ENCODE measurements at regions not wholly inside any gene's neighbourhood (a gene's known extent, or its start where the extent isn't known, plus 50 kb on each side); places are given as distances from the start of the nearest gene placed in this dataset.

DNA sequence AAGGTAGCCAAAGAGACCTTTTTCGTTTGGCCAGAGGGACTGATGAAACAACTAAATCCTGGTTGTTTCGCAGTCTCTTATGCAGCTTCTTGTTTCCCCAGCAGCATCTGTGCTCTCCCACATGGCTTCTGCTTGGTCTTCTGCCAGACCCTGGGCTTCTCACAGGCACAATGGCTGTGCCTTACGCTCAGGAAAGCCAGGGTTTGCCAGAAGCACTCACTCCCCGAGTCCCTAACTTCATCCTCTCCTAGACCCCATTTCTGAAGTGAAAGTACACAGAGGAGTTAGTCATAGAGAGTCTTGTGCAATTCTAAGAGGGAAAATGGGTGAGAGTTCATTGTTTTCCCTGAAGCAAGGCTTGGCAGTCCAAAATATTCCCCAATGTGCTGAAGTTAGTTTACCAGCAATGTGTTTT, 121.7 kb downstream of the EVX1 start:
- DNase-seq: peak; percentile 42 to 81 (median 67)

DNA sequence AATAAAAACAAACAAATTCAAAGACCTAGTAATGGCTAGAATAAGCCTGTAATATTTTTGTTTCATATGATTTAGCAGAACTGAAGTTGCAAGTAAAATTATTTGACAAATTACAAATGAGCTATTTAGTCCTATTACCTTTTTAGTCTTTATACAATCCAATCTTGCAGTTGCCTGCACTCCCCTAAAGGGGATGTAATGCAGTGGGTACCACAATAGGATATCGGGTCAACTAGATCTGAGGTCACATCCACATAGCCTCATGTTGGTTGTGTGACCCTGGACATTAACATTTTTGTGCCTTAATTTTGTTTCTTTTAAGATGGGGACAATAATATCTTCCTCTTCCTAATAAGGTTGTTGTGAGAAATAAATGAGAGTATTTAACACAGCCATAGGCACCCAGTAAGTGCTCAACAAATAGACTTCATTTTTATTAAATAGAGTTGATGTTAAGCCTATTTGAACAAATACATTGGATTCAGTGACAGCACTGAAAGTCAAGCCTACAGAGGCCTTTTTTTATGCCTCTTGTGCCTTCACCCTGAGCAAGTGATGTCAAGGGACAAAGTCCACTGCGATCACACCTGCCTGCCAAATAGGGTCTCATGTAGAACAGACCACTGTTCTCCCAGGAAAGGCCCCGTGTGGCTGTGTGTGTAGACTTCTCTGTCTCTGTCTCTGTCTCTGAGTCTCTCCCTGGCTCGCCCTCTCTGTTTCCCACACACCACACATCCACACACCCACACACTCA, 124.8 kb downstream of the EVX1 start:
- no peak for DNase-seq

DNA sequence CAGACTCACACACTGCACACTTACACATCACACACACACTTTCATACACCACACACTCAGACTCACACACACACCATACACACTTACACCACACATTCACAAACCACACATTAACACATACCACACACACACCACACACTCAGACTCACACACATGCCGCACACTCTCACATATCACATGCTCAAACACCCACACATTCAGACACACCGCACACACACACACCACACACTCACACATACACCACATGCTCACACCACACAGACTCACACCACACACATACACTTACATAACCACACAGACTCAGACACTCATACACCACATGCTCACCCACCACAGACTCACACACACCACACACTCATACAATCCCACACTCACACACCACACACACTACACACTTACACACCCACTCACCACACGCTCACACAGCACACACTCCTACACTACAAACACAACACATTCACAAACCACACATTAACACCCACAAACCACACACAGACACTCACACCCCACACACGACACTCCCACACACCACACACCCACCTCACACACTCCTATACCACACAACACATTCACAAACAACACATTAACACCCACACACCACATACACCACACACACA, 125.4 kb downstream of the EVX1 start:
- DNase-seq: no peak

DNA sequence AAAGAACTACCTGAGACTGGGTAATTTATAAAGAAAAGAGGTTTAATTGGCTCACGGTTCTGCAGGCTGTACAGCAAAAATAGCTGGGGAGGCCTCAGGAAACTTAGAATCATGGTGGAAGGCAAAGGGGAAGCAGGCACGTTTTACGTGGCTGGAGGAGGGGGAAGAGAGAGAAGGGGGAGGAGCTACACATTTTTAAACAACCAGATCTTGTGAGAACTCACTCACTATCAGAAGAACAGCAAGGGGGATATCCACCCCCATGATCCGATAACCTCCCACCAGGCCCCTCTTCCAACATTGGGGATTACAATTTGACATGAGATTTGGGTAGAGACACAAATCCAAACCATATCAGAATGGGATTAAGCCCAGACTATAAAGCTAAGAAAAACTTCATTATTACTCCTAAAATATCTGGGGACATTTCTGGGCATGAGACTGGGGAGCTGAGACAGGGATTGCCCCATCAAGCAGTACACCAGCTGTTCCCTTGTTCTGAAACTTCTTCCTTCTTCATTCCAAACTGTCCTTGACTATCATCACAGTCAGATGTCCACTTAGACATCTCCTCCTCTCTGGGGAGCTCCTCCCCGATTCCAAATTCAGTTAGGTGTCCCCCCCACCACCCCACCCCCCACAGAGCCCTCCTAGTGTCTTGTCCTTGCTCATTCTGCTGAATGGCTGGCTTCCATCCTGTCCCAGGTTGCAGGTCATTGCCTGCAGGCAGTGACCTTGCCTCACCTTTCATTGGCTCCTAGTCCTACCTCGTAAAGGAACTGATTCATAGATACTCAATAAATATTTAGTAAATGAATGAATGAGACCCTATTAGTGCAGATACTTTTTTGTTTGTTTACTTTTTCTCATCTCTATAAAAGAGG, 132.6 kb downstream of the EVX1 start:
- no peak for DNase-seq

DNA sequence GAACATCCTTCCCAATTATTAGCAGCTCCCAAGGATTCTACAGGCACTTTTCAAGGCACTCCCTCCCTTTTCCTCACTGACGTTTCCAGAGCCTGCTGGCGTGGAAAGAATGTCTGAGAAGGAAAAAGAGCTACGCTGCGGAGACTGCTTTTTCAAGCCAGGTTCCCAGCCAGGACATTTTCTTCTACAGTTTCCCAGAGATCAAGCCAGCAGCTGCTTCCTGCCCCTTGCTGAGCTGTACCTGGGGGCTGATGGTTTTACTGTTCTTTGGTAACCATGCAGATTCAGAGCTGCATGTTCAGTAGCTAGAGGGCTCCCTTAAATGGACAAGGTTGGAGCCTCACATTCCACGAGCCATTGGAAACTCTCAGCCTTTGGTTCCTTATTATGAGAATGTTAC, 133.4 kb downstream of the EVX1 start:
- no peak for DNase-seq

DNA sequence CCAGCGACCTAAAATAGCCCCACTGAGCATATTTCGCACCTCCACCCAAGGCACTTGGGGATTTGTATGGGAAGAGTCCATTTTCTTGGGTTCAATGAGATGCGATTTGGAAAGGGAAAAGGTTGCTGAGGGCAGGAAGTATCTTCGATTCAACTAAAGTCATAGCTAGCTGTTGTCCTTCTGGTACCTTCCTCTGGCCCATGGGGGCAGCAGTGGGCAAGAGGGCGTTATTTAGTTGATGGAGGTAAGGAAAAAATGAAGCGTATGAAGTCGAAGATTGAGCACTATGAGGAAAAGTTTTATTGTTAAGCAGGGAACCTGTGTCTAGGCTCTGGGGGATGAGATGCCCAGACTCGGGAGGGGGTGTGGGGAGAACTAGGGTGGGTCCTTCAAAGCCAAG, 135.4 kb downstream of the EVX1 start:
- DNase-seq: no peak

DNA sequence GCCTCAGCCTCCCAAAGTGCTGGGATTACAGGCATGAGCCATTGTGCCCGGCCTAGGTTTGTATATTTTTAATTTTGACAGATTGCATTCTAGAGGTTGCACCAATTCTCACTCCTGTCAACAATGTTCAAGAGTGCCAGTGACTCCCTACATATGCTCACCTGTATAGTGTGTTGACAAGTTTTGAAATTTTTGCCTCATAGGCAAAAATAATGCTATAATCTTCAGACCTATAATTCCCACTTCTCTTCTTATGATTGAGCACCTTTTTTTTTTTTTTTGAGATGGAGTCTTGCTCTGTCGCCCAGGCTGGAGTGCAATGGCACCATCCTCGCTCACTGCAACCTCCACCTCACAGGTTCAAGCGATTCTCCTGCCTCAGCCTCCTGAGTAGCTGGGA, 139.7 kb downstream of the EVX1 start:
- no peak for DNase-seq

DNA sequence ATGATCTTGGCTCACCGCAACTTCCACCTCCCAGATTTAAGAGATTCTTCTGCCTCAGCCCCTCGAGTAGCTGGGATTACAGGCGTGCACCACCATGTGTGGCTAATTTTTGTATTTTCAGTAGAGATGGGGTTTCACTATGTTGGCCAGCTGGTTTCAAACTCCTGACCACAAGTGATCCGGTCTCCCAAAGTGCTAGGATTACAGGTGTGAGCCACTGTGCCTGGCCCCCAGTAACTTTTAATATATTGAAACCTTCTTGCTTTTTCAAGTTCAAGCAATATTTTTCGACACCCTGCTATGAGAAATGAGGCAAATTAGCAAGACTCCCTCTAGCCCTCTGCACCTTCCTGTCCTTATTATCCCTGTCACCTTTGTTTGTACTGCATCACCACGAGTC, 144.0 kb downstream of the EVX1 start:
- DNase-seq: no peak

DNA sequence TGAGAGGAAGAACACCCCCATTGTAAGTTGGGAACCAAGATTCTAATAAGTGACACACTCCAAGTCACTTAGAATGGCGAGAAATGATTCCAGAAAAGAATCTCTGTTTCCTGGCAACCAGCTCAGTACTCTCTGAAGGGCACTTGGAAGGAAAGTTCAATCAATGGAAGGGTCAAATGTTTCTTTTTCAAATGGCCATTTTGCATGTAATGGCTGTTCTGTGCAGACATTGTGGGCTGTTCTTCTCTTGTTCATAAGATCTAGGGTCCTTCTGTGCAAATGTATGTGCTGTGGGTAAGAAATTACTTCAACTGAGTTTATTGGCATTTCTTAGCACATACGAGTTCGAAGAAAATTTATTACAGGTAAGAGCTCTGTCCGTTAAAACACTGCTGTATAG, 145.3 kb downstream of the EVX1 start:
- DNase-seq: no peak

DNA sequence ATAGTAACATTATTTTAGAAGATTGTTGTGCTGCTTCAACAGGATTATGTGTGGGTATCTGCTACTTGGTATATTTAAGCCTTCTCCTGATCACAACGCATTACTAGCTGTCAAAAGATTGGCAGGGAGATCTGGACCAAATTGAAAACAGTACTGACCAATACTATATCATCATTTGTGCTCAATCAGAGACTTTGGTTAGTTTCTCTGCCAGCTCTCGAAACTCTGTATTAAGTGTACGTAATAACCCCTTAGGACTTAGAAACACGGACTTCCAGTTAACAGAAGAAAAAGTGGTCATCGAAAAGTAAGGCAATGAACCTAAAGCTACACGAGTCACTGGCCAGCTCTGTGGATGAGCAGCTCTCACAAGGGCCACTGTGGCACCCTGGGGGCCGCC, 146.0 kb downstream of the EVX1 start:
- no peak for DNase-seq

DNA sequence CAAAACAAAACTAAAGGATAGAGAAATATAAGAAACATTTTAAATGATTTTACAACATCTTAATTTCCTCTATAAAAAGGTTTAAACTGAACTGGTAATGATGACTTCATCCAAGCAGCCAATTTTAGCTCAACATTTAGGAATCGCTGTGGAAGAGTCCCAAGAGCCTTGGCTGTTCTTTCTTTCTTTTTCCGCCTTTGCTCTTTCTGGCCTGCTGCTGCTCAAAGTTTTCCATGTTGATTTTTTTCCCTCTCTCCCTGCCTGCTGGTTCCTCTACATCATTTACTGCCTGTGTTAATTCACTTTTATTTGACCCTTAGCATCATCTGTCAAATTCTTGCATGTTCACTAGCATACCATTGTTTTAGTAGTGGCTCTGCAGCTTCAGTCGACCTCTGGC, 146.9 kb downstream of the EVX1 start:
- no peak for DNase-seq

DNA sequence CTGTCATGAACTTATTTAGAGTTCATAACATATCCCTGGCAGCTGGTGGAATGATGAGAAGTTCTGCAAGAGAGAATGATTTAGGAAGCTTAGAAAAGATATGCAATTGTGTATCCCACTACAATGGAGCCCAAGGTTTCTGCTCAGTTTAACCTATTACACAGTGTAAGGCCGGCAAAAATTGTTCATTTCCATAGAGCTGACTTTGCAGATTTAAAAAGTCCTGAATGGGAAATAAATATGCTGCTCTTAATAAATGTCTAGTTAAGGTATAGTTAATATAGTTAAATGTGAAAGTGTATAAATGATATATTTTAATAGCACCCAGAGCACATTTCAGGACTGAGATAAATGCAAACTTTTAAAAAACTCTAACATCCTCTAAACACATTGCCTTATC, 149.9 kb downstream of the EVX1 start:
- DNase-seq: no peak

DNA sequence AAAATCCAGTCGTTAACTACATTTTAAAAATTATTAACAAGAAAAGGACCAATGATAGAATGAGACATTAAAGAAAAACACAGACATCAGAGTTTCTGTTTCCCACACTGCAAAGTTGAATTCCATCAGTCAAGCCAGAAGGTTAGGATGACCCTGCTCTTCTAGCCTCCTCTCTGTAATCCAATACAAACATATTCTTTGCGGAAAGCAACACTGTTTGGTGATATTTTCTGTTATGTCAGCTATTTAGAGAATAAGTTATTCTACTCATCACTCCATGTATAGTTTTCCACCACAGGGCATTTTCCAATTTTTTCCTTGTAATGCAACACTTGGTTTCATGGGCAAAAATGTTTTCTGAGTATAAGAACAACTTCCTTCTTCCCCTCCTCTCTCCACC, 152.3 kb downstream of the EVX1 start:
- DNase-seq: no peak

DNA sequence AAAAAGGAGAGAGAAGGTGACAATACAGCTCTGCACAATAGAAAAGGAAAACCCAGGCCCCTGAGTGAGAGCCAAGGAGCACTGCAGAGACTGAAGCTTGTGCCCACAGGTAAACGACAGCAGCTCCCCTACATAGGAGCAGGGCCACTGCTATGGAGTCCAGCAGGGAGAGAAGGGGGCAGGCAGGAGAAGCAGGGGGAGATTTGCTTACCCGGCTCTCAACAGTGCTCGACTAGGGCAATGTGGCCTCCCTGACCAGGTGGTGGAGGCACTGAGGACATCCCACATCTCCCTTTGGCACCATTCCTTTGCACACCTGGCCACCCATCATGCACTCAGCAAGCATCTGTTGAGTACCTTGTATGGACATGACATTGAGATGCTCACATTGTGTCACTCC, 153.0 kb downstream of the EVX1 start:
- DNase-seq: no peak

DNA sequence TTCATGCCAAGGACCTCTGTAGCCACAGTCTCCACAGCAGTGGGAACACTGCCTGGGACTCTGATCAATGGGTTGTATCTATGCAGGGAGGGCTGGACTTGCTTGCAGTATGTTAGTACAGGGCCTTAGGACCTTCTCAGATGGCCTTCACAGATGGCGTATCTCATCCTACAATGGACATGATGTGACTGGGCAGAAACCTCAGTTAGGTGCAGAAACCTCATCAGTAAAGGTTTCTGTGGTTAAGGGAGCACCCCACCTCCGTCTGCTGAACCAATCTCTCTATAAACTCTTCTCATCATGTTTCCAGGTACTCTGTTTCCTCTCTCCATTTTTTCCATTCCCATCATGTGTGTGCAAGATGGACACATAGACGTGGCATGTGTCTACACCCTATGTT, 154.9 kb downstream of the EVX1 start:
- DNase-seq: no peak

DNA sequence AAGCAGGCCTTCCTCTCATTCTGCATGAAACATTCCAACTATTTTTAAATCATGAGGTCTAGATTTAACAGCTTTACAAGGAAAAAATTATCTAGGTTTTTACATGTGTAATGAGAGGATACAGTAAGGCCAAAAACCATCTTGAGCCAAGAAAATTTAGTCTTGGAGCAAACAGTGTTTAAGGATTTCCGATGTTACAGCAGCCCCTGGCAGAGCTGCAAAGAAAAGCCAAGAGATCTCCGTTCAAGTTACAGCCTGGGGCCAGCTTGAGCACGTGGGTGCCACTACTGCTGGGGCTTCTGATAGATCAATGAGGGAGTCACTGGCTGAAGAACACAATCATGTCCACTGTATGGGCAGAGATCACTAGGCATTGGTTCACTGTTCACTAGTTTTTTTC, 156.2 kb downstream of the EVX1 start:
- DNase-seq: no peak

DNA sequence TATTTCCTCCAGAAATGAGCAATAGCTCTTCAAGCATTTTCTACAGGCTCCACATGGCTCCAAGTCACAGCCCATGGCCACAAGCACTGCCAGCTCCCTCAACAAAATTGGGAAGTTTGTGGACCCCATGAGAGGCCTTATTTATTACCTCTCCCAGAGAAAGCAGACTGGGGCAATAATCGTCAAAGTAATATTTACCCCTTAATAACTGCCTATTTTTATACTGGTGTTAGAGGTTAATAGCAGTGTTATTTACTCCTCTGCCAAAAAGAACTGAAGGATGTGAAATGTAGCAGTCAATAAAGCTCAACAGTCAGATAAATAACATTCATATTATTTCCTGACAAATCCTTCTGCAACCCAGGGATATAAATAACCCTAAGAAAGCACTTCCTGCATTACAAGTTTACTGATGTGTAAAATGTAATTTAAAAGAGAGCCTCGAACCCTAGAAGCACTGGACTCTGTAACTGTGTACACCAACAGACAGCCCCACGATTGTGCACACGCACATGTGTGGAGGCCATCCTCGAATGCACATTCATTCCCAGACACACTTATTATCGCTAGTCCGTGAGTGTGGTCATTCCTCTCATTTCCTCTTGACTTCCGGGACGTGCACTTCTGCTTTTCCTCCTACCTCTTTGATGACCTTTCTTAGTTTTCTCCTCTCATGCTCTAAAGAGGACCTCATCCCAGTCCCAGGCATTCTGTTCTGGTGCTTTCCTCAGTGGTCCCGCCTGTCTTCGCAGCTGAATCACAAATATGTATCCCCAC, 157.4 kb downstream of the EVX1 start:
- peak; percentile 26 to 57 (median 45) for DNase-seq

DNA sequence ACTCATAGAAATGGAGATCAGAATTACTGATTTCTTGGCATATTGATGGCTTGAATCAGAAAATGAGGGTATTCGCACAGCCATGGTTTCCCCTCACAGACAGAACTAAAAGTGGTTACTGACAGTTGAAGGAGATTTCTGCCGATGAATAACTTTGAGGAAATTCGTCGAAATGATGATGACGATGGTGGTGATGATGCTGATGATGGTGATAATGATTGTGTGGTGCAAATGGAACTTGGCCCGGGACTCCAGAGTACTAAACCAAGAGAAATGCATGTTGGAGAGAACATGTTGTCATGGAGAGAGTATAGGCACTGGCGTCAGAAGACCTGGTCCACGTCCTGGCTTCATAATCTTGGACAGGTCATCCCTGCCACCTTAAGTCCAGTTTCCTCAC, 163.2 kb downstream of the EVX1 start:
- DNase-seq: no peak

DNA sequence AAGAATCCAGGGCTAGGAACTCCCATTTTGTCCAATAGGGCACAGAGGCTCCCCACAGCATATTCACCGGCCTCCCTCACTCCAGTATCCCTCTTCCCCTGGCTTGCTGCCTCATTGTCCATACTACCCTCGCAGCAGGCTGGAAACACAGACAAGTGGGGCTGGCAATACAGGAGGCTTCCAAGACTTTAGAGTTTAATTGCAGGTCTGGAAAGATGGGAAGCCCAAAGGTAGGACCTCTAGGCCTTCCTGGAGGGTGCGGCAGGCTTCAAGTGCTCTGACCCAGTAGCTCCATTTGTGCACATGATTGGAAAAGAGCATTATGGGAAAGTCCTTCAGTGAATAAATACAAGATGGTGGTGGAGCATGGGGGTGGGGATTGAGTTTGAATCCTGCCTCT, 166.7 kb downstream of the EVX1 start:
- DNase-seq: no peak

DNA sequence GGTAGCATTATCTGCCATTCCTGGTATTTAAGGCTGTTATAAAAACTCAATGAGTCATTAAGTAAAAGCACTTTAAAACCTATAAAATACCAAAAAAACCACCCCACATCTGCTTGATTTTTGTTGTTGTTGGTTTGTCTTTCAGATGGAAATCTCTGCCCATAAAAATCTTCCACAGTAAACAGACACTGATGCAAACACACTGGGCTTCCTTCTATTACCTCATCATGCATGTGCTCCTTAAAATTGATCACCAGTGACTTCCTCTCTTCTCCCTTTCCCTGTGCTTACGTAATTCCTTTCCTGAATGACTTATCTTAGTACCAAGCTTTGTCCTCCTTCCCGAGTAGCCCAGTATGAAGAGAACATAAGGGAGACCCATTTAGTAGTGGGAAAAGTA, 167.2 kb downstream of the EVX1 start:
- DNase-seq: peak; percentile 57 to 70 (median 68)

DNA sequence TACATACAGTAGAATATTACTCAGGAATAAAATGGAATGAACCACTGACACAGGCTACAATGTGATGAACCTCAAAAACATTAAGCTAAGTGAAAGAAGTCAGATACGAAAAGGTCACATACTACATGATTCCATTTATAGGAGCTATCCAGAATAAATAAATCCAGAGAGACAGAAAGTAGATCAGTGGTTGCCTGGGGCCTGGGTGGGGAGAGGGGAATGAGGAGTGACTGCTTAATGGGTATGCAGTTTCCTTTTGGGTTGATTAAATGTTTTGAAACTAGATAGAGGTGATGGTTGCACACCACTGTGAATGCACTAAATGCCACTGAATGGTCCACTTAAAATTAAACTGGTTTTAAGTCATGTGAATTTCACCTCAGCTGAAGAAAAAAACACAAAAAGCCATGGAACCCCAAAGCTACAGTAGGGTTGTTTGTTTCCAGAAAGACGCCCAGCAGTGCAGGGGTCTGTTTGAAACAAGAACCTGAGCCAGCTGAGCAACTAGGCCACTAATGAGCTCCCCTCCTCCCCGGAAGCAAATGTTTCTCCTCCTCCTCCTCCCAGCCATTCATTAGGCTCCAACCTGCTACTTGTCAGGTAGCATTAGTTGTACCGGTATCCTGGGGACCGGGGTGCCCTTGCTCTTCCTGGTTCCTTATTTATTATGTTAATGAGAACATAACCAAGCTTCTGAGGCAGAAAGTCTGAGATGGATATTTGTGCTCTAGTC, 168.4 kb downstream of the EVX1 start:
- no peak for DNase-seq

DNA sequence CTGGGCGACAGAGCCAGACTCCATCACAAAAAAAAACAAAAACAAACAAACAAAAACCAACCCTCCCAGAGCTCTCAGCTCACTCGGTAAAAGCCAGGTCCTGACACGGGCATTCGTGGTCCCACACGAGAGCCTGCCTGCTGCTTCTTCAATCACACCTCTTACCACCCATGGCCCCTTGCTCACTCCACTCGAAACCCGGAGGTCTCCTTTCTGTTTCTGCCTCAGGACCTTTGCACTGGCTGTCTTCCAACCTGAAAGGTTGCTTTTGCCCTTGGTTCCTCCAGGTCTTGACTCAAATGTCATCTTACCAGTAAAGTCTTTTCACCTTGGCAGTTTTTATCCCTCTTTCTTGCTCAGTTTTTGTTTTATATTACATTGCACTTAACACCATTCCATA, 169.6 kb downstream of the EVX1 start:
- DNase-seq: no peak
